Activated naive CD4-positive, alpha-beta T cell treated with anti-CD3 and anti-CD28 coated beads, Interleukin-2, amount 50 U/mL, for 24 hours (primary cell): ENCODE measurements at regions not wholly inside any gene's neighbourhood (a gene's known extent, or its start where the extent isn't known, plus 50 kb on each side); places are given as distances from the start of the nearest gene placed in this dataset.
"Not testable (repeated sequence)": the region's sequence is repeated elsewhere in the genome, so short reads cannot be mapped to it uniquely, and the experiment has no call there.

ENCODE experiments used
- H3K27ac Mint-ChIP-seq: one replicate; pipeline ENCODE4 v1.8.0; 2021; ENCODE audit warnings: mild to moderate bottlenecking, mixed read lengths
- H3K27me3 Mint-ChIP-seq: one replicate; pipeline ENCODE4 v1.8.0; 2021; ENCODE audit warnings: mixed read lengths
- H3K36me3 Mint-ChIP-seq: one replicate; pipeline ENCODE4 v1.8.0; 2021; ENCODE audit warnings: mixed read lengths
- H3K4me1 Mint-ChIP-seq: one replicate; pipeline ENCODE4 v1.8.0; 2021; ENCODE audit warnings: mixed read lengths
- H3K4me3 Mint-ChIP-seq: one replicate; pipeline ENCODE4 v1.8.0; 2021; ENCODE audit warnings: mild to moderate bottlenecking, mixed read lengths
- H3K9me3 Mint-ChIP-seq: one replicate; pipeline ENCODE4 v1.8.0; 2021; ENCODE audit warnings: mixed read lengths

- H3K36me3 Mint-ChIP-seq, result peaks cover 8% of the 10 kb centered on the region
- peaks cover 5% of the 10 kb centered on the region for H3K27me3 Mint-ChIP-seq
- H3K9me3 Mint-ChIP-seq, result peaks cover 19% of the 10 kb centered on the region
- no peaks in the 10 kb centered on the region for H3K4me1 Mint-ChIP-seq
- no peak overlapping the region for H3K27ac Mint-ChIP-seq
- H3K4me3 Mint-ChIP-seq, result no peak overlapping the region
Measured at GRCh38 chr15:79778378-79778990, 118.3 kb downstream of the MTHFS start.

- no peaks in the 10 kb centered on the region for H3K4me1 Mint-ChIP-seq
- H3K36me3 Mint-ChIP-seq, result peaks cover 8% of the 10 kb centered on the region
- peaks cover 10% of the 10 kb centered on the region for H3K27me3 Mint-ChIP-seq
- no peak overlapping the region for H3K4me3 Mint-ChIP-seq
- no peak overlapping the region for H3K27ac Mint-ChIP-seq
- peaks cover 19% of the 10 kb centered on the region for H3K9me3 Mint-ChIP-seq
Measured at GRCh38 chr15:79779746-79780145, 117.1 kb downstream of the MTHFS start.

GRCh38 chr15:79782307-79782706, 114.5 kb downstream of the MTHFS start:
- not testable (repeated sequence) for H3K4me1 Mint-ChIP-seq, H3K36me3 Mint-ChIP-seq, H3K27ac Mint-ChIP-seq, H3K27me3 Mint-ChIP-seq, H3K4me3 Mint-ChIP-seq
- peaks cover 19% of the 10 kb centered on the region for H3K9me3 Mint-ChIP-seq
